Tongue (tissue), 2 donors: ENCODE measurements at regions not wholly inside any gene's neighbourhood (a gene's known extent, or its start where the extent isn't known, plus 50 kb on each side); places are given as distances from the start of the nearest gene placed in this dataset. TPM values are rescaled to one million over a fixed set of nuclear protein-coding genes. Genes with fewer than 3 reads are reported as not detected.
"Not testable (repeated sequence)": the region's sequence is repeated elsewhere in the genome, so short reads cannot be mapped to it uniquely, and the experiment has no call there.

Experiments
- DNase-seq: peaks from one replicate; pipeline ENCODE4 v3.0.0-alpha.2; 2015
- small RNA-seq: library from RNA; depleted of rRNA; stranded (forward); fragments of <200 nt; gene quantifications from one replicate; pipeline ENCODE3, GENCODE V24; 2014; ENCODE audit warnings: low replicate concordance

- DNase-seq = not testable (repeated sequence)
These were observed 93.7 kb upstream of the ALDH3B2 start for GRCh38 chr11:67768001-67768730.

GRCh38 chr11:67761211-67761610, 86.8 kb upstream of the ALDH3B2 start:
- not testable (repeated sequence) for DNase-seq

- DNase-seq = not testable (repeated sequence)
These were observed 84.9 kb upstream of the ALDH3B2 start for GRCh38 chr11:67759321-67759720.

GRCh38 chr11:67758467-67758866, 84.0 kb upstream of the ALDH3B2 start:
- not testable (repeated sequence) for DNase-seq

GRCh38 chr11:67758009-67758408, 83.6 kb upstream of the ALDH3B2 start:
- DNase-seq = peak; percentile 53

GRCh38 chr11:67753820-67754219, 79.4 kb upstream of the ALDH3B2 start:
- DNase-seq = peak; percentile 5

- DNase-seq = no peak
These were observed 70.8 kb upstream of the ALDH3B2 start for GRCh38 chr11:67745181-67745726.

GRCh38 chr11:67744231-67744630, 69.8 kb upstream of the ALDH3B2 start:
- not testable (repeated sequence) for DNase-seq

GRCh38 chr11:67738231-67738630, 63.8 kb upstream of the ALDH3B2 start:
- not testable (repeated sequence) for DNase-seq

GRCh38 chr11:67737562-67738080, 63.2 kb upstream of the ALDH3B2 start:
- not testable (repeated sequence) for DNase-seq

- peak; percentile 8 for DNase-seq
These were observed 57.8 kb upstream of the ALDH3B2 start for GRCh38 chr11:67732045-67732787.

GRCh38 chr11:67731583-67731982, 57.2 kb upstream of the ALDH3B2 start:
- no peak for DNase-seq

GRCh38 chr11:67728163-67728571, 53.7 kb upstream of the ALDH3B2 start:
- not testable (repeated sequence) for DNase-seq

- DNase-seq = not testable (repeated sequence)
These were observed 52.9 kb upstream of the ALDH3B2 start for GRCh38 chr11:67727066-67728040.

Small RNAs in the stretch of these regions (small RNA-seq; reads per million reads assigned to genes)
- gene AP003385.4 = not detected
- gene AP003716.2 = not detected
- not detected for gene RNU6-46P
